Glutamatergic neuron (in vitro differentiated cells): ENCODE measurements at regions not wholly inside any gene's neighbourhood (a gene's known extent, or its start where the extent isn't known, plus 50 kb on each side); places are given as distances from the start of the nearest gene placed in this dataset.
A peak's percentile ranks its signal among the peaks of the same experiment; 100 is the strongest.

ENCODE experiments used
- DNase-seq: peaks from one replicate; pipeline ENCODE4 v3.0.0; 2022
- H3K27ac Mint-ChIP-seq: one replicate; pipeline ENCODE4 v1.8.0; 2020; ENCODE audit warnings: mild to moderate bottlenecking, mixed read lengths, inconsistent platforms; ENCODE audit not compliant: unreplicated experiment
- H3K27me3 Mint-ChIP-seq: one replicate; pipeline ENCODE4 v1.8.0; 2020; ENCODE audit warnings: mild to moderate bottlenecking, moderate library complexity, mixed read lengths, inconsistent platforms; ENCODE audit not compliant: unreplicated experiment
- H3K36me3 Mint-ChIP-seq: one replicate; pipeline ENCODE4 v1.8.0; 2020; ENCODE audit warnings: mild to moderate bottlenecking, mixed read lengths, inconsistent platforms; ENCODE audit not compliant: unreplicated experiment
- H3K4me1 Mint-ChIP-seq: one replicate; pipeline ENCODE4 v1.8.0; 2020; ENCODE audit warnings: mild to moderate bottlenecking, low read depth, mixed read lengths, inconsistent platforms; ENCODE audit not compliant: unreplicated experiment
- H3K4me3 Mint-ChIP-seq: one replicate; pipeline ENCODE4 v1.8.0; 2020; ENCODE audit warnings: mild to moderate bottlenecking, mixed read lengths, inconsistent platforms; ENCODE audit not compliant: unreplicated experiment
- H3K9me3 Mint-ChIP-seq: one replicate; pipeline ENCODE4 v1.8.0; 2020; ENCODE audit warnings: mild to moderate bottlenecking, moderate library complexity, mixed read lengths, inconsistent platforms; ENCODE audit not compliant: unreplicated experiment
- CTCF ChIP-seq: fragments of 200-600 bp; sonication (generic); IDR thresholded peaks from one replicate; pipeline ENCODE4 v1.5.0; 2021; ENCODE audit not compliant: partially characterized antibody, unreplicated experiment

GRCh38 chr2:238786379-238786778 is 61.5 kb upstream of the TWIST2 start:
- H3K27ac Mint-ChIP-seq = peak overlapping the region; percentile 6
- peaks cover 4% of the 10 kb centered on the region for H3K4me1 Mint-ChIP-seq
- H3K9me3 Mint-ChIP-seq = no peaks in the 10 kb centered on the region
- TF ChIP-seq CTCF = no peak
- H3K36me3 Mint-ChIP-seq = peaks cover 3% of the 10 kb centered on the region
- no peaks in the 10 kb centered on the region for H3K27me3 Mint-ChIP-seq
- DNase-seq = no peak
- H3K4me3 Mint-ChIP-seq = no peak overlapping the region

- no peak for DNase-seq
- TF ChIP-seq CTCF = no peak
- H3K4me1 Mint-ChIP-seq = peaks cover 4% of the 10 kb centered on the region
- H3K4me3 Mint-ChIP-seq = no peak overlapping the region
- no peak overlapping the region for H3K27ac Mint-ChIP-seq
- H3K36me3 Mint-ChIP-seq = peaks cover 3% of the 10 kb centered on the region
- no peaks in the 10 kb centered on the region for H3K9me3 Mint-ChIP-seq
- no peaks in the 10 kb centered on the region for H3K27me3 Mint-ChIP-seq
Observed at GRCh38 chr2:238786792-238787490, 60.9 kb upstream of the TWIST2 start.

GRCh38 chr2:238787501-238787900 is 60.4 kb upstream of the TWIST2 start:
- Mint-ChIP-seq H3K9me3 (no peaks in the 10 kb centered on the region), H3K27me3 (no peaks in the 10 kb centered on the region), H3K4me1 (peaks cover 4% of the 10 kb centered on the region), H3K4me3 (no peak overlapping the region), H3K36me3 (peaks cover 3% of the 10 kb centered on the region), H3K27ac (no peak overlapping the region)
- DNase-seq = no peak
- TF ChIP-seq CTCF = no peak

- Mint-ChIP-seq H3K4me1 (peaks cover 4% of the 10 kb centered on the region), H3K36me3 (peaks cover 3% of the 10 kb centered on the region)
Observed at GRCh38 chr2:238789317-238789806, 58.5 kb upstream of the TWIST2 start.

More at GRCh38 chr2:238789317-238789806, 58.5 kb upstream of the TWIST2 start:
- H3K9me3 Mint-ChIP-seq = no peaks in the 10 kb centered on the region
- H3K4me3 Mint-ChIP-seq = no peak overlapping the region
- no peak for DNase-seq
- H3K27me3 Mint-ChIP-seq = no peaks in the 10 kb centered on the region
- no peak overlapping the region for H3K27ac Mint-ChIP-seq
- no peak for TF ChIP-seq CTCF
